ENCODE measurements at regions not wholly inside any gene's neighbourhood (a gene's known extent, or its start where the extent isn't known, plus 50 kb on each side); places are given as distances from the start of the nearest gene placed in this dataset.

- no peak for TF ChIP-seq CTCF (IDR thresholded peaks at IDR 0.05; ENCODE audit: insufficient read depth, low read length)
- no peak overlapping the region for H3K4me3 ChIP-seq (ENCODE audit: low read depth, low read length)
- no peak for DNase-seq (ENCODE audit: low read depth)
These were observed 86.4 kb upstream of the F3 start for GRCh38 chr1:94627771-94628498.

- H3K4me3 ChIP-seq (ENCODE audit: low read depth, low read length) = no peak overlapping the region
- DNase-seq (ENCODE audit: low read depth) = no peak
- TF ChIP-seq CTCF (IDR thresholded peaks at IDR 0.05; ENCODE audit: insufficient read depth, low read length) = no peak
These were observed 82.6 kb upstream of the F3 start for GRCh38 chr1:94624203-94624602.

GRCh38 chr1:94623560-94624148 is 82.1 kb upstream of the F3 start:
- H3K4me3 ChIP-seq (ENCODE audit: low read depth, low read length) = no peak overlapping the region
- no peak for DNase-seq (ENCODE audit: low read depth)
- TF ChIP-seq CTCF (IDR thresholded peaks at IDR 0.05; ENCODE audit: insufficient read depth, low read length) = no peak

- no peak for TF ChIP-seq CTCF (IDR thresholded peaks at IDR 0.05; ENCODE audit: insufficient read depth, low read length)
- H3K4me3 ChIP-seq (ENCODE audit: low read depth, low read length) = no peak overlapping the region
- no peak for DNase-seq (ENCODE audit: low read depth)
These were observed 81.2 kb upstream of the F3 start for GRCh38 chr1:94622757-94623156.

- DNase-seq (ENCODE audit: low read depth) = peak; percentile 30
- no peak for TF ChIP-seq CTCF (IDR thresholded peaks at IDR 0.05; ENCODE audit: insufficient read depth, low read length)
- no peak overlapping the region for H3K4me3 ChIP-seq (ENCODE audit: low read depth, low read length)
These were observed 80.2 kb upstream of the F3 start for GRCh38 chr1:94621802-94622201.

- DNase-seq (ENCODE audit: low read depth) = no peak
- no peak for TF ChIP-seq CTCF (IDR thresholded peaks at IDR 0.05; ENCODE audit: insufficient read depth, low read length)
- no peak overlapping the region for H3K4me3 ChIP-seq (ENCODE audit: low read depth, low read length)
These were observed 79.8 kb upstream of the F3 start for GRCh38 chr1:94621395-94621794.

Measured in fibroblast of the aortic adventitia (primary cell).